Calu3 (cell line): ENCODE measurements at regions not wholly inside any gene's neighbourhood (a gene's known extent, or its start where the extent isn't known, plus 50 kb on each side); places are given as distances from the start of the nearest gene placed in this dataset.

ENCODE experiments used
- BruUV-seq: library from RNA; stranded (reverse); fragments of 400-500 nt; replicated peaks from 2 replicates; lab custom pipeline; 2021; lab: Mats Ljungman, UMichigan
- CTCF ChIA-PET: fragments of 300-600 bp; sonication (Branson Sonifier 250); formaldehyde crosslinking; loops from one replicate; lab custom pipeline; 2022; ENCODE audit warnings: antibody characterized with exemption; lab: Charles Lee
- DNase-seq: peaks from one replicate; pipeline ENCODE4 v3.0.0; 2022
- H3K27ac Mint-ChIP-seq: one replicate; pipeline ENCODE4 v1.8.0; 2022; ENCODE audit warnings: mixed read lengths; ENCODE audit not compliant: unreplicated experiment
- H3K27me3 Mint-ChIP-seq: one replicate; pipeline ENCODE4 v1.8.0; 2022; ENCODE audit warnings: mixed read lengths; ENCODE audit not compliant: unreplicated experiment
- H3K36me3 Mint-ChIP-seq: one replicate; pipeline ENCODE4 v1.8.0; 2022; ENCODE audit warnings: mild to moderate bottlenecking, moderate library complexity, mixed read lengths; ENCODE audit not compliant: insufficient read depth, unreplicated experiment
- H3K4me1 Mint-ChIP-seq: one replicate; pipeline ENCODE4 v1.8.0; 2022; ENCODE audit warnings: mild to moderate bottlenecking, low read depth, mixed read lengths; ENCODE audit not compliant: unreplicated experiment
- H3K4me3 Mint-ChIP-seq: one replicate; pipeline ENCODE4 v1.8.0; 2022; ENCODE audit warnings: mild to moderate bottlenecking, low read depth, moderate library complexity, mixed read lengths; ENCODE audit not compliant: unreplicated experiment
- H3K9me3 Mint-ChIP-seq: one replicate; pipeline ENCODE4 v1.8.0; 2022; ENCODE audit warnings: low read depth, mixed read lengths; ENCODE audit not compliant: unreplicated experiment
- CTCF ChIP-seq: fragments of 200-600 bp; IDR thresholded peaks from one replicate; pipeline ENCODE4 v1.8.0; 2022; ENCODE audit warnings: antibody characterized with exemption; ENCODE audit not compliant: unreplicated experiment
- intact Hi-C: fragments of 100-400 bp; cut with micrococcal nuclease; formaldehyde crosslinking; loops from one replicate; pipeline ENCODE4 v1.10.0; 2022; ENCODE audit not compliant: unreplicated experiment

- Mint-ChIP-seq H3K27ac (no peak overlapping the region), H3K27me3 (peaks cover 94% of the 10 kb centered on the region), H3K9me3 (no peaks in the 10 kb centered on the region), H3K4me1 (no peaks in the 10 kb centered on the region), H3K36me3 (no peaks in the 10 kb centered on the region), H3K4me3 (no peak overlapping the region)
- intact Hi-C loops, result no loop called here
- BruUV-seq, result no TSS peak
- no peak for DNase-seq
- TF ChIP-seq CTCF, result no peak
- CTCF ChIA-PET, result no interaction called here
Observed at GRCh38 chr1:29833581-29833980, 597.3 kb downstream of the PTPRU start.

- Mint-ChIP-seq H3K4me1 (no peaks in the 10 kb centered on the region), H3K27ac (no peak overlapping the region), H3K27me3 (peaks cover 87% of the 10 kb centered on the region), H3K4me3 (no peak overlapping the region), H3K36me3 (no peaks in the 10 kb centered on the region), H3K9me3 (no peaks in the 10 kb centered on the region)
- DNase-seq, result no peak
- CTCF ChIA-PET, result no interaction called here
- no TSS peak for BruUV-seq
- intact Hi-C loops, result no loop called here
- TF ChIP-seq CTCF, result no peak
Observed at GRCh38 chr1:29832936-29833335, 596.6 kb downstream of the PTPRU start.

GRCh38 chr1:29832471-29832870 lies 596.1 kb downstream of the PTPRU start:
- TF ChIP-seq CTCF, result no peak
- Mint-ChIP-seq H3K4me3 (no peak overlapping the region), H3K27me3 (peaks cover 82% of the 10 kb centered on the region), H3K36me3 (no peaks in the 10 kb centered on the region), H3K27ac (no peak overlapping the region), H3K4me1 (no peaks in the 10 kb centered on the region), H3K9me3 (no peaks in the 10 kb centered on the region)
- DNase-seq, result no peak
- intact Hi-C loops, result no loop called here
- BruUV-seq, result no TSS peak
- CTCF ChIA-PET, result interaction anchor here (0.5 kb wide), 1 partner anchor 980 kb away, joined by 5 read pairs; no protein-coding TSS in a partner anchor

GRCh38 chr1:29831500-29832117 lies 595.3 kb downstream of the PTPRU start:
- H3K36me3 Mint-ChIP-seq, result no peaks in the 10 kb centered on the region
- H3K4me3 Mint-ChIP-seq, result no peak overlapping the region
- BruUV-seq, result no TSS peak
- no peak overlapping the region for H3K27ac Mint-ChIP-seq
- no peaks in the 10 kb centered on the region for H3K4me1 Mint-ChIP-seq
- DNase-seq, result no peak
- intact Hi-C loops, result no loop called here
- no peak for TF ChIP-seq CTCF
- H3K9me3 Mint-ChIP-seq, result no peaks in the 10 kb centered on the region
- CTCF ChIA-PET, result no interaction called here
- H3K27me3 Mint-ChIP-seq, result peaks cover 74% of the 10 kb centered on the region
